Skeletal muscle cell (primary cell): ENCODE measurements at regions not wholly inside any gene's neighbourhood (a gene's known extent, or its start where the extent isn't known, plus 50 kb on each side); places are given as distances from the start of the nearest gene placed in this dataset.

Experiments
- DNase-seq: peaks from one replicate; pipeline ENCODE4 v3.0.0-alpha.2; 2010; ENCODE audit warnings: low read depth
- H3K4me3 ChIP-seq: 2 replicates; pipeline ENCODE4 v1.5.1; 2011; ENCODE audit warnings: low read depth, mild to moderate bottlenecking, control low read depth, low read length, moderate library complexity

GRCh38 chr7:18293759-18294158 is 201.8 kb upstream of the HDAC9 start:
- H3K4me3 ChIP-seq = no peak overlapping the region
- no peak for DNase-seq

GRCh38 chr7:18294411-18294810 is 201.1 kb upstream of the HDAC9 start:
- DNase-seq = no peak

GRCh38 chr7:18295781-18296423 is 199.6 kb upstream of the HDAC9 start:
- no peak overlapping the region for H3K4me3 ChIP-seq
- DNase-seq = no peak

More at GRCh38 chr7:18294411-18294810, 201.1 kb upstream of the HDAC9 start:
- H3K4me3 ChIP-seq = no peak overlapping the region

GRCh38 chr7:18302097-18302496 is 193.5 kb upstream of the HDAC9 start:
- H3K4me3 ChIP-seq = no peak overlapping the region

GRCh38 chr7:18305866-18306265 is 189.7 kb upstream of the HDAC9 start:
- no peak for DNase-seq
- H3K4me3 ChIP-seq = no peak overlapping the region

More at GRCh38 chr7:18302097-18302496, 193.5 kb upstream of the HDAC9 start:
- DNase-seq = no peak

- DNase-seq = no peak
- H3K4me3 ChIP-seq = no peak overlapping the region
Observed at GRCh38 chr7:18306696-18307095, 188.9 kb upstream of the HDAC9 start.

GRCh38 chr7:18308938-18309337 is 186.6 kb upstream of the HDAC9 start:
- no peak for DNase-seq
- no peak overlapping the region for H3K4me3 ChIP-seq

- no peak overlapping the region for H3K4me3 ChIP-seq
Observed at GRCh38 chr7:18312482-18312881, 183.1 kb upstream of the HDAC9 start.

GRCh38 chr7:18313965-18314364 is 181.6 kb upstream of the HDAC9 start:
- DNase-seq = no peak
- H3K4me3 ChIP-seq = no peak overlapping the region

More at GRCh38 chr7:18312482-18312881, 183.1 kb upstream of the HDAC9 start:
- no peak for DNase-seq

- no peak overlapping the region for H3K4me3 ChIP-seq
- DNase-seq = no peak
Observed at GRCh38 chr7:18315241-18315640, 180.3 kb upstream of the HDAC9 start.

GRCh38 chr7:18317941-18318340 is 177.6 kb upstream of the HDAC9 start:
- no peak overlapping the region for H3K4me3 ChIP-seq
- no peak for DNase-seq

GRCh38 chr7:18320422-18320821 is 175.1 kb upstream of the HDAC9 start:
- no peak overlapping the region for H3K4me3 ChIP-seq
- DNase-seq = no peak

GRCh38 chr7:18320971-18321567 is 174.5 kb upstream of the HDAC9 start:
- DNase-seq = peak; percentile 12
- no peak overlapping the region for H3K4me3 ChIP-seq

- DNase-seq = no peak
- H3K4me3 ChIP-seq = no peak overlapping the region
Observed at GRCh38 chr7:18330548-18330947, 165.0 kb upstream of the HDAC9 start.

- no peak for DNase-seq
- H3K4me3 ChIP-seq = no peak overlapping the region
Observed at GRCh38 chr7:18336626-18337025, 158.9 kb upstream of the HDAC9 start.

GRCh38 chr7:18337048-18337809 is 158.3 kb upstream of the HDAC9 start:
- no peak overlapping the region for H3K4me3 ChIP-seq
- DNase-seq = no peak

- no peak overlapping the region for H3K4me3 ChIP-seq
- no peak for DNase-seq
Observed at GRCh38 chr7:18338910-18339523, 156.5 kb upstream of the HDAC9 start.

- DNase-seq = no peak
Observed at GRCh38 chr7:18341756-18342155, 153.8 kb upstream of the HDAC9 start.

GRCh38 chr7:18343047-18343446 is 152.5 kb upstream of the HDAC9 start:
- DNase-seq = no peak
- H3K4me3 ChIP-seq = no peak overlapping the region

More at GRCh38 chr7:18341756-18342155, 153.8 kb upstream of the HDAC9 start:
- no peak overlapping the region for H3K4me3 ChIP-seq

- no peak overlapping the region for H3K4me3 ChIP-seq
- DNase-seq = no peak
Observed at GRCh38 chr7:18344536-18344935, 151.0 kb upstream of the HDAC9 start.
